CD14-positive monocyte (primary cell): ENCODE measurements at regions not wholly inside any gene's neighbourhood (a gene's known extent, or its start where the extent isn't known, plus 50 kb on each side); places are given as distances from the start of the nearest gene placed in this dataset.

Experiments used
- DNase-seq, 3 donors: peaks; one replicate each; pipeline ENCODE4 v3.0.0-alpha.2; 2011 to 2022
- H2AFZ ChIP-seq: 2 replicates; pipeline ENCODE4 v1.6.0; 2012; ENCODE audit warnings: mild to moderate bottlenecking, low read depth, low read length, inconsistent platforms; ENCODE audit not compliant: insufficient read depth, poor library complexity, severe bottlenecking
- H3K27ac ChIP-seq, 2 donors: 1 replicate in 1 of 2; 2 replicates in 1 of 2; pipeline ENCODE4 v1.5.1; 2012 to 2013; ENCODE audit warnings: low read length in 2 of 2, control low read depth in 1 of 2, inconsistent platforms in 1 of 2, low read depth in 1 of 2, mild to moderate bottlenecking in 1 of 2
- H3K27me3 ChIP-seq, 2 donors: one replicate each; pipeline versions ENCODE4 v1.6.0 to v1.6.1; 2011 to 2013; ENCODE audit warnings: low read length in 2 of 2; ENCODE audit not compliant: control insufficient read depth in 2 of 2, insufficient read depth in 2 of 2
- H3K36me3 ChIP-seq, 2 donors: replicated peaks in 1 of 2; 1 replicate in 1 of 2; 2 replicates in 1 of 2; pipeline versions ENCODE4 v1.5.1 to v1.6.1; 2012 to 2013; ENCODE audit warnings: low read length in 2 of 2, control low read depth in 1 of 2, inconsistent platforms in 1 of 2, mild to moderate bottlenecking in 1 of 2; ENCODE audit not compliant: insufficient read depth in 2 of 2, control insufficient read depth in 1 of 2
- H3K4me1 ChIP-seq, 2 donors: 1 replicate in 1 of 2; 2 replicates in 1 of 2; pipeline versions ENCODE4 v1.5.1 to v1.6.1; 2012 to 2013; ENCODE audit warnings: low read length in 2 of 2, control low read depth in 1 of 2, inconsistent platforms in 1 of 2, mild to moderate bottlenecking in 1 of 2, moderate library complexity in 1 of 2; ENCODE audit not compliant: insufficient read depth in 2 of 2, control insufficient read depth in 1 of 2
- H3K4me2 ChIP-seq: replicated peaks from 2 replicates; pipeline ENCODE3; 2012; ENCODE audit warnings: low read length, moderate library complexity, mild to moderate bottlenecking; ENCODE audit not compliant: poor library complexity, severe bottlenecking; ENCODE audit errors: extremely low read depth
- H3K4me3 ChIP-seq, 3 experiments: fragments of 200-600 bp in 1 of 3; sonication (generic) in 1 of 3; replicated peaks in 1 of 3; 1 replicate in 2 of 3; 2 replicates in 1 of 3; pipeline ENCODE4 v1.5.1; 2011 to 2013; ENCODE audit warnings: low read length in 3 of 3, mild to moderate bottlenecking in 3 of 3, control low read depth in 2 of 3, low read depth in 2 of 3, inconsistent platforms in 1 of 3, moderate library complexity in 1 of 3
- H3K79me2 ChIP-seq: 2 replicates; pipeline ENCODE4 v1.6.0; 2012; ENCODE audit warnings: mild to moderate bottlenecking, control low read depth, inconsistent platforms, low read length, moderate library complexity; ENCODE audit not compliant: insufficient read depth
- H3K9ac ChIP-seq: 2 replicates; pipeline ENCODE4 v1.6.0; 2017; ENCODE audit warnings: low read length, mild to moderate bottlenecking; ENCODE audit not compliant: insufficient read depth, poor library complexity, severe bottlenecking
- H3K9me3 ChIP-seq, 2 donors: replicated peaks in 1 of 2; 1 replicate in 1 of 2; 2 replicates in 1 of 2; pipeline versions ENCODE4 v1.5.1 to v1.6.1; 2012 to 2013; ENCODE audit warnings: low read length in 2 of 2, control low read depth in 1 of 2; ENCODE audit not compliant: control insufficient read depth in 1 of 2, insufficient read depth in 1 of 2
- H4K20me1 ChIP-seq: 2 replicates; pipeline ENCODE4 v1.6.0; 2012; ENCODE audit warnings: mild to moderate bottlenecking, low read length, control low read depth, moderate library complexity; ENCODE audit not compliant: insufficient read depth
- H3K27ac Mint-ChIP-seq, 7 donors: one replicate each; pipeline ENCODE4 v1.8.0; 2020; ENCODE audit warnings: mild to moderate bottlenecking in 7 of 7, mixed read lengths in 7 of 7, moderate library complexity in 6 of 7, inconsistent platforms in 2 of 7
- H3K27me3 Mint-ChIP-seq, 3 donors: one replicate each; pipeline ENCODE4 v1.8.0; 2021 to 2022; ENCODE audit warnings: low read depth in 3 of 3, mild to moderate bottlenecking in 3 of 3, mixed read lengths in 3 of 3, moderate library complexity in 3 of 3, inconsistent platforms in 1 of 3
- H3K36me3 Mint-ChIP-seq, 2 donors: one replicate each; pipeline ENCODE4 v1.8.0; 2020; ENCODE audit warnings: mixed read lengths in 2 of 2, inconsistent platforms in 1 of 2, mild to moderate bottlenecking in 1 of 2
- H3K4me1 Mint-ChIP-seq: one replicate; pipeline ENCODE4 v1.8.0; 2020; ENCODE audit warnings: mild to moderate bottlenecking, mixed read lengths
- H3K4me3 Mint-ChIP-seq, 2 donors: one replicate each; pipeline ENCODE4 v1.8.0; 2020; ENCODE audit warnings: mild to moderate bottlenecking in 2 of 2, mixed read lengths in 2 of 2, moderate library complexity in 1 of 2
- H3K9me3 Mint-ChIP-seq, 7 donors: one replicate each; pipeline ENCODE4 v1.8.0; 2020 to 2022; ENCODE audit warnings: mixed read lengths in 7 of 7, mild to moderate bottlenecking in 6 of 7, moderate library complexity in 6 of 7, inconsistent platforms in 2 of 7
- WGBS: methylation state at CpG from one replicate; pipeline ENCODE4 v1.1.5; 2013; ENCODE audit warnings: missing lambda C conversion rate; ENCODE audit not compliant: insufficient coverage; 5-methylcytosine and 5-hydroxymethylcytosine counted together
- intact Hi-C, 2 donors: fragments of 100-400 bp; cut with micrococcal nuclease; formaldehyde crosslinking; loops; one replicate each; pipeline versions ENCODE4 v1.15.0 to v1.15.1; 2023
- TF ChIP-seq, protein P1 (sequence below): fragments of 200-600 bp; IDR thresholded peaks from one replicate; pipeline ENCODE4 v1.8.0; 2022; ENCODE audit warnings: antibody characterized with exemption, mild to moderate bottlenecking

- Histone ChIP-seq H3K4me2 (no peak overlapping the region), H3K79me2 (no peaks in the 10 kb centered on the region), H3K36me3 (no peaks in the 10 kb centered on the region), H3K9me3 (no peaks in the 10 kb centered on the region), H4K20me1 (no peaks in the 10 kb centered on the region), H3K27ac (no peak overlapping the region), H3K4me3 (no peak overlapping the region), H3K9ac (no peak overlapping the region), H2AFZ (no peak overlapping the region), H3K27me3 (no peaks in the 10 kb centered on the region), H3K4me1 (no peaks in the 10 kb centered on the region)
- no peaks in the 10 kb centered on the region for H3K27me3 Mint-ChIP-seq
- no peaks in the 10 kb centered on the region for H3K36me3 Mint-ChIP-seq
- H3K27ac Mint-ChIP-seq, result no peak overlapping the region
- 93% methylated on average over 9 of the region's 15 CpGs for WGBS
- TF ChIP-seq, protein P1, sequence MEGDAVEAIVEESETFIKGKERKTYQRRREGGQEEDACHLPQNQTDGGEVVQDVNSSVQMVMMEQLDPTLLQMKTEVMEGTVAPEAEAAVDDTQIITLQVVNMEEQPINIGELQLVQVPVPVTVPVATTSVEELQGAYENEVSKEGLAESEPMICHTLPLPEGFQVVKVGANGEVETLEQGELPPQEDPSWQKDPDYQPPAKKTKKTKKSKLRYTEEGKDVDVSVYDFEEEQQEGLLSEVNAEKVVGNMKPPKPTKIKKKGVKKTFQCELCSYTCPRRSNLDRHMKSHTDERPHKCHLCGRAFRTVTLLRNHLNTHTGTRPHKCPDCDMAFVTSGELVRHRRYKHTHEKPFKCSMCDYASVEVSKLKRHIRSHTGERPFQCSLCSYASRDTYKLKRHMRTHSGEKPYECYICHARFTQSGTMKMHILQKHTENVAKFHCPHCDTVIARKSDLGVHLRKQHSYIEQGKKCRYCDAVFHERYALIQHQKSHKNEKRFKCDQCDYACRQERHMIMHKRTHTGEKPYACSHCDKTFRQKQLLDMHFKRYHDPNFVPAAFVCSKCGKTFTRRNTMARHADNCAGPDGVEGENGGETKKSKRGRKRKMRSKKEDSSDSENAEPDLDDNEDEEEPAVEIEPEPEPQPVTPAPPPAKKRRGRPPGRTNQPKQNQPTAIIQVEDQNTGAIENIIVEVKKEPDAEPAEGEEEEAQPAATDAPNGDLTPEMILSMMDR, result no peak
- no peak for DNase-seq
- H3K9me3 Mint-ChIP-seq, result peaks cover 0 to 3% (median 0%) of the 10 kb centered on the region in 7 donors
- H3K4me1 Mint-ChIP-seq, result no peaks in the 10 kb centered on the region
- intact Hi-C loops, result no loop called here
- H3K4me3 Mint-ChIP-seq, result no peak overlapping the region
These were observed 550.2 kb downstream of the USP25 start for GRCh38 chr21:16279731-16280581.

GRCh38 chr21:16280686-16281091 lies 550.9 kb downstream of the USP25 start:
- Histone ChIP-seq H4K20me1 (no peaks in the 10 kb centered on the region), H3K9ac (no peak overlapping the region), H3K4me1 (no peaks in the 10 kb centered on the region), H3K4me2 (no peak overlapping the region), H3K9me3 (no peaks in the 10 kb centered on the region), H3K4me3 (no peak overlapping the region), H2AFZ (no peak overlapping the region), H3K79me2 (no peaks in the 10 kb centered on the region), H3K36me3 (no peaks in the 10 kb centered on the region), H3K27me3 (no peaks in the 10 kb centered on the region), H3K27ac (no peak overlapping the region)
- Mint-ChIP-seq H3K4me1 (no peaks in the 10 kb centered on the region), H3K36me3 (no peaks in the 10 kb centered on the region), H3K27me3 (no peaks in the 10 kb centered on the region), H3K9me3 (peaks cover 0 to 3% (median 0%) of the 10 kb centered on the region in 7 donors), H3K27ac (no peak overlapping the region), H3K4me3 (no peak overlapping the region)
- no peak for DNase-seq
- intact Hi-C loops, result no loop called here
- TF ChIP-seq, protein P1, result no peak
- WGBS, result 100% methylated on average over 1 of the region's 2 CpGs
